ENCODE measurements at regions not wholly inside any gene's neighbourhood (a gene's known extent, or its start where the extent isn't known, plus 50 kb on each side); places are given as distances from the start of the nearest gene placed in this dataset.

- no peak for DNase-seq (ENCODE audit: low spot score)
Observed at GRCh38 chr4:163875327-163875726, 380.8 kb downstream of the TMA16 start.

GRCh38 chr4:163878336-163879121, 384.0 kb downstream of the TMA16 start:
- DNase-seq (ENCODE audit: low spot score), result no peak

GRCh38 chr4:163892417-163892816, 397.9 kb downstream of the TMA16 start:
- no peak for DNase-seq (ENCODE audit: low spot score)

- no peak for DNase-seq (ENCODE audit: low spot score)
Observed at GRCh38 chr4:163895378-163896005, 401.0 kb downstream of the TMA16 start.

GRCh38 chr4:163901319-163901718, 406.8 kb downstream of the TMA16 start:
- DNase-seq (ENCODE audit: low spot score), result no peak

- no peak for DNase-seq (ENCODE audit: low spot score)
Observed at GRCh38 chr4:163902417-163902816, 407.9 kb downstream of the TMA16 start.

- no peak for DNase-seq (ENCODE audit: low spot score)
Observed at GRCh38 chr4:163911891-163912290, 417.4 kb downstream of the TMA16 start.

- no peak for DNase-seq (ENCODE audit: low spot score)
Observed at GRCh38 chr4:163913571-163913970, 419.1 kb downstream of the TMA16 start.

- no peak for DNase-seq (ENCODE audit: low spot score)
Observed at GRCh38 chr4:163915896-163916295, 421.4 kb downstream of the TMA16 start.

- DNase-seq (ENCODE audit: low spot score), result no peak
Observed at GRCh38 chr4:163920426-163920825, 425.9 kb downstream of the TMA16 start.

- no peak for DNase-seq (ENCODE audit: low spot score)
Observed at GRCh38 chr4:163922302-163922701, 427.8 kb downstream of the TMA16 start.

GRCh38 chr4:163923092-163923491, 428.6 kb downstream of the TMA16 start:
- DNase-seq (ENCODE audit: low spot score), result no peak

GRCh38 chr4:163930086-163930485, 435.6 kb downstream of the TMA16 start:
- no peak for DNase-seq (ENCODE audit: low spot score)

GRCh38 chr4:163932504-163932903, 438.0 kb downstream of the TMA16 start:
- no peak for DNase-seq (ENCODE audit: low spot score)

GRCh38 chr4:163939597-163939996, 445.1 kb downstream of the TMA16 start:
- no peak for DNase-seq (ENCODE audit: low spot score)

- no peak for DNase-seq (ENCODE audit: low spot score)
Observed at GRCh38 chr4:163941221-163941905, 446.9 kb downstream of the TMA16 start.

- no peak for DNase-seq (ENCODE audit: low spot score)
Observed at GRCh38 chr4:163948920-163949455, 454.5 kb downstream of the TMA16 start.

GRCh38 chr4:163949976-163950601, 455.6 kb downstream of the TMA16 start:
- no peak for DNase-seq (ENCODE audit: low spot score)

GRCh38 chr4:163955288-163955687, 460.8 kb downstream of the TMA16 start:
- no peak for DNase-seq (ENCODE audit: low spot score)

GRCh38 chr4:163958751-163959150, 464.3 kb downstream of the TMA16 start:
- DNase-seq (ENCODE audit: low spot score), result no peak

GRCh38 chr4:163959932-163960331, 465.4 kb downstream of the TMA16 start:
- DNase-seq (ENCODE audit: low spot score), result no peak

- no peak for DNase-seq (ENCODE audit: low spot score)
Observed at GRCh38 chr4:163966612-163967011, 472.1 kb downstream of the TMA16 start.
